ENCODE measurements at regions not wholly inside any gene's neighbourhood (a gene's known extent, or its start where the extent isn't known, plus 50 kb on each side); places are given as distances from the start of the nearest gene placed in this dataset.

- Histone ChIP-seq H3K27ac (ENCODE audit: low read depth, low read length) (no peak overlapping the region), H3K9me3 (ENCODE audit: control insufficient read depth, insufficient read depth, low read length) (no peaks in the 10 kb centered on the region), H3K27me3 (ENCODE audit: control insufficient read depth, insufficient read depth, low read length) (peaks cover 5% of the 10 kb centered on the region), H3K4me3 (ENCODE audit: low read depth, low read length) (no peak overlapping the region)
- no peak for TF ChIP-seq CTCF (IDR thresholded peaks at IDR 0.05; ENCODE audit: low read depth, low read length)
- POLR2A ChIA-PET: no interaction called here
- CTCF ChIA-PET: no interaction called here
- DNase-seq (ENCODE audit: low read depth, low spot score): no peak
These were observed 88.8 kb downstream of the CHST1 start for GRCh38 chr11:45576461-45577215.

- H3K4me3 ChIP-seq (ENCODE audit: low read depth, low read length): no peak overlapping the region
- TF ChIP-seq CTCF (IDR thresholded peaks at IDR 0.05; ENCODE audit: low read depth, low read length): no peak
- H3K27ac ChIP-seq (ENCODE audit: low read depth, low read length): no peak overlapping the region
- no peak for DNase-seq (ENCODE audit: low read depth, low spot score)
- ChIA-PET POLR2A (no interaction called here), CTCF (no interaction called here)
- peaks cover 5% of the 10 kb centered on the region for H3K27me3 ChIP-seq (ENCODE audit: control insufficient read depth, insufficient read depth, low read length)
- H3K9me3 ChIP-seq (ENCODE audit: control insufficient read depth, insufficient read depth, low read length): no peaks in the 10 kb centered on the region
These were observed 91.7 kb downstream of the CHST1 start for GRCh38 chr11:45573728-45574127.

GRCh38 chr11:45572354-45573123 lies 92.9 kb downstream of the CHST1 start:
- Histone ChIP-seq H3K9me3 (ENCODE audit: control insufficient read depth, insufficient read depth, low read length) (no peaks in the 10 kb centered on the region), H3K27me3 (ENCODE audit: control insufficient read depth, insufficient read depth, low read length) (peaks cover 5% of the 10 kb centered on the region), H3K4me3 (ENCODE audit: low read depth, low read length) (no peak overlapping the region), H3K27ac (ENCODE audit: low read depth, low read length) (no peak overlapping the region)
- POLR2A ChIA-PET: no interaction called here
- CTCF ChIA-PET: no interaction called here
- no peak for TF ChIP-seq CTCF (IDR thresholded peaks at IDR 0.05; ENCODE audit: low read depth, low read length)
- no peak for DNase-seq (ENCODE audit: low read depth, low spot score)

DNA sequence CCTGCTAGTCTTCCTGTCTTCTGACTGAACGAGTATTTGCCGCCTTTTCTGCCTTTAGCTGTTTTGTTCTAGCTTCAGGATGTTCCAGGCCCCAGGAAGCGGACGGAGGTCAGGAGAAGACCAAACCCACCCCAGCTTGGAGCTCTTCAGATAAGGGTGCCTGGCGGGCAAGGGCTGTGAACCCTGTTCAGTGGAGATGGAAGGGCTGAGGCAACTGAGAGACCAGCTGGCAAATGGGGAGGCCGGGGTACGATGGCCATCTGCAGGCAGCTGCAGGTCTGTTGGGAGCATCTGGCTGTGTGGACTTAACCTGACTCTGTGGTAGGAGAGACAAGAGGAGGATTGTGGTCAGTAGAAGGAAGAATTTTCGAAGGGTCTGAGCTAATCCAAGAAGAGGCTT lies 95.6 kb downstream of the CHST1 start:
- no peak for DNase-seq (ENCODE audit: low read depth, low spot score)
- H3K27ac ChIP-seq (ENCODE audit: low read depth, low read length): no peak overlapping the region
- peaks cover 5% of the 10 kb centered on the region for H3K27me3 ChIP-seq (ENCODE audit: control insufficient read depth, insufficient read depth, low read length)
- no peak overlapping the region for H3K4me3 ChIP-seq (ENCODE audit: low read depth, low read length)
- H3K9me3 ChIP-seq (ENCODE audit: control insufficient read depth, insufficient read depth, low read length): no peaks in the 10 kb centered on the region
- CTCF ChIA-PET: interaction anchor here (0.6 kb wide), 1 partner anchor 1046 kb away, joined by 5 read pairs; no protein-coding TSS in a partner anchor
- no peak for TF ChIP-seq CTCF (IDR thresholded peaks at IDR 0.05; ENCODE audit: low read depth, low read length)
- POLR2A ChIA-PET: no interaction called here

DNA sequence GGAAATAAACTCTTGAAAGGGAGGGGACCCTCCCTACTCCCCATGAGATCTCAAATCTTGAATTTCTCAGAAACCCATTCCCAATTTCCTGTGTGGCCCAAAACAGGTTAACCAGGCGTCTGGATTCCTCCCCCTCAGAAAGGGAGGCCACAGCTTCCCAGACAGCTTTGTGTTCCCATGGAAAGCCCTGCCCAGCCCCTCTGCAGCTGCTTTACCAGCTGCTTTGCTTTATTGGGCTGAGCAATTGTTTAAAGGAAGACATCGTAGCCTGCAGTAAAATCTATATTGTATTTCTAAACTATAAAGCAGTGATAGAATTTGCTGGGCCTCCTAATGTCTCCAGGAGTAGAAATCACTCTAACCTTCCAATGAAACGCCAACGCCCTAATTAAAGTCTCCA lies 97.4 kb downstream of the CHST1 start:
- Histone ChIP-seq H3K4me3 (ENCODE audit: low read depth, low read length) (no peak overlapping the region), H3K27me3 (ENCODE audit: control insufficient read depth, insufficient read depth, low read length) (peaks cover 3% of the 10 kb centered on the region), H3K27ac (ENCODE audit: low read depth, low read length) (no peak overlapping the region), H3K9me3 (ENCODE audit: control insufficient read depth, insufficient read depth, low read length) (no peaks in the 10 kb centered on the region)
- POLR2A ChIA-PET: no interaction called here
- TF ChIP-seq CTCF (IDR thresholded peaks at IDR 0.05; ENCODE audit: low read depth, low read length): no peak
- no peak for DNase-seq (ENCODE audit: low read depth, low spot score)
- CTCF ChIA-PET: no interaction called here
